GM12873 (cell line): ENCODE measurements at regions not wholly inside any gene's neighbourhood (a gene's known extent, or its start where the extent isn't known, plus 50 kb on each side); places are given as distances from the start of the nearest gene placed in this dataset.

Experiments used
- CTCF ChIP-seq: IDR thresholded peaks from 2 replicates; pipeline ENCODE4 v1.5.1; 2012; ENCODE audit warnings: low read depth, mild to moderate bottlenecking, moderate library complexity, low read length, control low read depth; ENCODE audit not compliant: insufficient read depth; ENCODE audit errors: missing control alignments

DNA sequence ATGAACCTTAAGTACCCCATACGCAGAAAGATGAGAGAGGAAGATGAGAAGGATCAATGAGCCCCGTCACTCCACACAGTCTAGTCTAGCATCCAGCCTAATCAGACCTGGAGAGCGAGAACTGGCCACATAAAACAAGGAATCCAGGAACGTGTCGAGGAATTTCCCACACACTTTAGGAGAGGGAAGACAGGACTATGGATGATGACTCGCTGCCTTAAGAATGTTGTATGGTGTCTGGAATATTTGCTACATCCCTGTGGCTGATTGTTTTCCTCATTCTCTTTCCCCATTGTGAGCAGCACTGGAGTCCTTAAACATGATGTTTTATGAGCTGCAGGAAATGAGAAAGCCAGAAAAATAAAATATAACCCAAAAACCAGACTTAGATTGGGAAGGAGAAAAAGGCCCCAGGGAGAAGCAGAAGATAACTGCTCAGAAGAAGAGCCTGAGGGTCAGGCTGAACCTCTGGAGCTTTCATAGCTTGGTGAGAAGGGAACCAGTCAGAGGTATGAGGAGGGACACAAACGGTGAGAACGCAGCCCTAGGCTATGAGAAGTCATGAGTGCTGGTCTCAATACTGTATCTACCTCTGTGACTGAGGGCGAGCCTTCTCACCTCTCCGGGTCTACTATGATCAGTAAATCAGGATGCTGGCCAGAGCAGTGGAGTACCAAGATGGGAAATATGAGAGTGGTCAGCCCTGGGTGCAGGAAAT, 139.5 kb upstream of the NOCT start:
- no peak for TF ChIP-seq CTCF

DNA sequence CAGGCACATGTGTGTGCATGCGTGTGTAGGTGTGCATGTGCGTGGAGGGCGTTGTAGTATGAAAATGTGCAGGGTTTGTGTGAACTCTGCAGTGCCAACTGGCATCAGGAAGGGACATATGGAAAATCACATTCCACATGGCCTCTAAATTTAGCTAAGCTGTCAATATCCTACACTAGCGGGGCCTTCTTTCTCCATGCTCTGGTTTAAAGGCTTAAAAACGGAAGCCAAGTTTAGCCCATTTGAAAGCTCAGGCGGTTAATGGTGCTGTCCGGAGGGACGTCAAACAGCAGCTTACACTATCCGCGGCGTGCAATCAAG, 144.1 kb upstream of the NOCT start:
- TF ChIP-seq CTCF = no peak

GRCh38 chr4:138870737-138871554, 144.6 kb upstream of the NOCT start:
- peak; percentile 76 for TF ChIP-seq CTCF

DNA sequence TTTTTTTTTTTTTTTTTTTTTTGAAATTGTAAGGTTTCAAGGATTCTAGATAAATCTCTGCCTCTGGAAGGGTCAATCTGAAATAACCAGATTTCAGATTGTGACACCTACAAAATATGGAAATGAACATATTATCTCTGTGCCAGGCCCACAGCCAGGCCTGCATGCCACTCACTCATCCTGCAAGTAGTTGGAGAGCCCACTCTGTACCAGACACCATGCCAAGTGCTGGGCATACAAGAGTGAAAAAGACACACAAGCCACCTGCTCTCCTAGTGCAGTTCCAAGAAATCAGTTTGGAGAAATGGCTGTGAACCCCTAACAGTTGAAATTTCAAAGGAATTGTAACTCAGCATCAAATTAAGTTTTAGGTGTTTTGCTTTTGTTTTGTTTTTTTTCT, 145.9 kb upstream of the NOCT start:
- TF ChIP-seq CTCF = no peak

- TF ChIP-seq CTCF = no peak
These were observed 146.4 kb upstream of the NOCT start for GRCh38 chr4:138869165-138869564.

GRCh38 chr4:138868562-138868961, 147.0 kb upstream of the NOCT start:
- TF ChIP-seq CTCF = no peak

DNA sequence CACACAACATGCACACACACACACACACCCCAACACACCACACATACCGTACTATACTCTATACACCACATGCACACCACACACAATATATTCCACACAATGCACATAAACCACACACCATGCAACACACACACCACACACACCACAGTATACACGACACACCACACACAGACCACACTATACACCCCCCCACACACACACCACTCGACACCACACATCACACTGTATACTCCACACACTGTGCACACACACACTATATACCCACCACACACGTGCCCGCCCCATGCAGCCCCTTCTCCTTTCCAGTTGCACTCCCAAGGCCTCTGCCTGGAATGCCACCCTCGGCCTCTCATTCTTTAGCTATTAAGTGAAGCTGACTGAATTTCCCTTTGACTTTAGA, 148.2 kb upstream of the NOCT start:
- no peak for TF ChIP-seq CTCF
